AG04450 (cell line): ENCODE measurements at regions not wholly inside any gene's neighbourhood (a gene's known extent, or its start where the extent isn't known, plus 50 kb on each side); places are given as distances from the start of the nearest gene placed in this dataset.

Experiments used
- CTCF ChIA-PET: fragments of 300-600, 350-600 bp; formaldehyde crosslinking; extraction: SDS; loops from one replicate; lab custom pipeline; 2022; ENCODE audit warnings: antibody characterized with exemption, inconsistent platforms; lab: Charles Lee
- POLR2A ChIA-PET: fragments of 350-600 bp; formaldehyde crosslinking; extraction: SDS; loops from one replicate; lab custom pipeline; 2021; ENCODE audit warnings: antibody characterized with exemption, inconsistent platforms; lab: Yijun Ruan, JAX
- DNase-seq: peaks from one replicate; pipeline ENCODE4 v3.0.0-alpha.2; 2011; ENCODE audit warnings: low read depth, low spot score
- H3K27ac ChIP-seq: one replicate; pipeline ENCODE4 v1.5.1; 2012; ENCODE audit warnings: low read depth, low read length, control low read depth
- H3K27me3 ChIP-seq: one replicate; pipeline ENCODE4 v1.6.0; 2012; ENCODE audit warnings: low read length; ENCODE audit not compliant: control insufficient read depth, insufficient read depth
- H3K4me3 ChIP-seq: 2 replicates; pipeline ENCODE4 v1.5.1; 2011; ENCODE audit warnings: mild to moderate bottlenecking, low read depth, low read length, control low read depth
- H3K9me3 ChIP-seq: 2 replicates; pipeline ENCODE4 v1.5.1; 2012; ENCODE audit warnings: low read length; ENCODE audit not compliant: control insufficient read depth, insufficient read depth
- TF ChIP-seq, protein P1 (sequence below): IDR thresholded peaks from 2 replicates; pipeline ENCODE4 v1.5.1; 2011; ENCODE audit warnings: low read depth, low read length, control low read depth, inconsistent platforms

DNA sequence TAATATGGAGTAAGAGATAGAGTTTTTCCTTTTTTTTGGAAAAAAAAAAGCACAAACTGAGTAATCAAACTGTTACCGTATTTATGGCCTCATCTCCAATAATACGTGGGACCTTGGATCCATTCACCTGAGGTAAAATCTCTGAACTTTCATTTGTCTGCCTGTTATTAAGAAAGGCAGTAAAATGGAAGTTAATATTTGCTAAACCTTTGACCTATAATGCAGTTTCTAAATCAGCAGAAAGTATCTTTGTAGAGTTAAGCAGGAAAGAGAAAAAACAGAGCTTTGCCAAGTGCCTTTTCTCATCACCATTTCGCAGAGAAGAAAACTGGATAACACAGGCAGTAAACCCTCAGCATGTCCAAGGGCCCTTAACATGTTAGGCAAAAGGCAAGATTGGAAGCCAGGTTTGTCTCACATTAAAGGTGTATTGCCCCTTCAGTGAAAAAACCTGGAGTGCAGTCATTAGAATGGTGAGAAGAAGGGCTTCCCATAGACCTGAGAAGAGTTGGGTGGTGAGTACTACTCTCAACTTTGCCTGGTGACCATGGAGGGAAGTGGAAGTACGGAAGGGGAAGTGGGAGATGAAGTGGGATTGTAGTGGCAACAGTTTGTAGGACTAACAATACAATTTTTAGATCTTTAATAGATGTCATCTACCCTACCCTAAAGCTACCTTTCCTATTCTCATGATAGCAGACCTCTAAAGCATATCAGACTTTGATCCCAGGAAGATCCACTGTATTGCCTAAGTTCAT, 65.4 kb upstream of the GRAMD2B start:
- Histone ChIP-seq H3K9me3 (no peaks in the 10 kb centered on the region), H3K27ac (no peak overlapping the region), H3K27me3 (no peaks in the 10 kb centered on the region), H3K4me3 (no peak overlapping the region)
- ChIA-PET POLR2A (no interaction called here), CTCF (interaction anchor here (1.1 to 14.2 kb wide), 3 partner anchors 19 to 179 kb away, joined by 3 to 270 read pairs (median 12); no protein-coding TSS in a partner anchor)
- no peak for DNase-seq
- TF ChIP-seq, protein P1, sequence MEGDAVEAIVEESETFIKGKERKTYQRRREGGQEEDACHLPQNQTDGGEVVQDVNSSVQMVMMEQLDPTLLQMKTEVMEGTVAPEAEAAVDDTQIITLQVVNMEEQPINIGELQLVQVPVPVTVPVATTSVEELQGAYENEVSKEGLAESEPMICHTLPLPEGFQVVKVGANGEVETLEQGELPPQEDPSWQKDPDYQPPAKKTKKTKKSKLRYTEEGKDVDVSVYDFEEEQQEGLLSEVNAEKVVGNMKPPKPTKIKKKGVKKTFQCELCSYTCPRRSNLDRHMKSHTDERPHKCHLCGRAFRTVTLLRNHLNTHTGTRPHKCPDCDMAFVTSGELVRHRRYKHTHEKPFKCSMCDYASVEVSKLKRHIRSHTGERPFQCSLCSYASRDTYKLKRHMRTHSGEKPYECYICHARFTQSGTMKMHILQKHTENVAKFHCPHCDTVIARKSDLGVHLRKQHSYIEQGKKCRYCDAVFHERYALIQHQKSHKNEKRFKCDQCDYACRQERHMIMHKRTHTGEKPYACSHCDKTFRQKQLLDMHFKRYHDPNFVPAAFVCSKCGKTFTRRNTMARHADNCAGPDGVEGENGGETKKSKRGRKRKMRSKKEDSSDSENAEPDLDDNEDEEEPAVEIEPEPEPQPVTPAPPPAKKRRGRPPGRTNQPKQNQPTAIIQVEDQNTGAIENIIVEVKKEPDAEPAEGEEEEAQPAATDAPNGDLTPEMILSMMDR = no peak

DNA sequence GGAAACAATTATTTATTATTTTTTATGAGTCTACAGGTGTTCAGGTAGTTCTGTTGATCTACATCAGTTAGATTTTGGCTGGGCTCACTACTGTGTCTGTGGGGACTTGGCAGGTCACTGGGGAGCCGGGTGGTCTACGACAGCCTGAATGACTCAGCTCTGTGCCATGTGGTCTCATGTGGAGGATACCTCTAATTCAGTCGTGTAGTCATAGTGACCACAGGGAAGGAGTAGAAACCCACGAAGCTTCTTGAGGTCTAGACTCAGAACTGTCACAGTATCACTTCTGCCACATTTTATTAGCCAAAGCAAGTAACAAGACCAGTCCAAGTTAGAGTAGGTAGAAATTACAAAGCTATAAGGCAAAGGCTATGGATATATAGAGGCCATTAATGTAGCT, 64.7 kb upstream of the GRAMD2B start:
- ChIA-PET POLR2A (no interaction called here), CTCF (interaction anchor here (1.1 to 14.2 kb wide), 3 partner anchors 20 to 178 kb away, joined by 3 to 270 read pairs (median 12); no protein-coding TSS in a partner anchor)
- DNase-seq = no peak
- no peaks in the 10 kb centered on the region for H3K27me3 ChIP-seq
- H3K27ac ChIP-seq = no peak overlapping the region
- TF ChIP-seq, protein P1 = no peak
- H3K4me3 ChIP-seq = no peak overlapping the region
- no peaks in the 10 kb centered on the region for H3K9me3 ChIP-seq

DNA sequence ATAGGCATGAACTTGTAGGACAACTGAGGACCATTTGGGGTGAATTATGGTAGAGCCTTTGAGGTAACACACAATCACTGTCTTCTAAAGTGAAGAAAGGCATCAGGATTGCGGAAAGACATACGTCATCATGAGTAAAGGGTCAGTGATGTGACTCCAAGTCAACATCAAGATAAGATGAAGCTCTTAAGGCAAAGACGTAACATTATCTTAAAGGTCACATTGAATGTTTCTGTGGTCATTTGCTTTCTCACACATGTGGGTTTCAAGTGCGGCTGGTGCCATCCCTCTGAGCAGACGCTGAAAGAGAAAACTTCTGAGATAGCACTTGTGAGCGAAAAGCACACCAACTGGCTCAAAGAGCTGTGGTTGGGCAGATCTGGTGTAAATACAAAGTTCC, 63.3 kb upstream of the GRAMD2B start:
- TF ChIP-seq, protein P1 = no peak
- H3K27ac ChIP-seq = no peak overlapping the region
- POLR2A ChIA-PET = no interaction called here
- no peaks in the 10 kb centered on the region for H3K9me3 ChIP-seq
- CTCF ChIA-PET = interaction anchor here (14.2 kb wide), 1 partner anchor 177 kb away, joined by 270 read pairs; no protein-coding TSS in a partner anchor
- H3K27me3 ChIP-seq = no peaks in the 10 kb centered on the region
- H3K4me3 ChIP-seq = no peak overlapping the region
- no peak for DNase-seq

DNA sequence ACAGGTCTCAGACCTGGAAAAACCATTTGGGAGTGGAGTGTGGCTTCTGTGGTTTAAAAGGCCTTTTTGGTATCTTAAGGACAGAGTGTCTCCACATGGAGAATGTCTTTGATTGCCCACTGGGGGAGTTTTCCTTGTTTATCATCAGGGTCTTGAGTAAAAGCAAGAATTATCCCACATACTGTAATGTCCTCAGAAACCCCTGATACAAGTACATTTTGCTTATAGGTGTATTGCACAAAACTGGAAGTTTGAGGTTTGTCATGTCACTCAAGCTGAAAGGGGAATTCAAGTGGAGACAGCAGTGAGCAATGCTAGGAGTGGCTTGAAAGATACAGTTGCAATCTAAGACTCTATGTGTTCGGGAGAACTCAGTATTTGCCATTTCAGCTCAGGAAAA, 62.7 kb upstream of the GRAMD2B start:
- TF ChIP-seq, protein P1 = no peak
- Histone ChIP-seq H3K9me3 (no peaks in the 10 kb centered on the region), H3K27me3 (no peaks in the 10 kb centered on the region), H3K4me3 (no peak overlapping the region), H3K27ac (no peak overlapping the region)
- ChIA-PET POLR2A (no interaction called here), CTCF (interaction anchor here (14.2 kb wide), 1 partner anchor 176 kb away, joined by 270 read pairs; no protein-coding TSS in a partner anchor)
- DNase-seq = no peak

DNA sequence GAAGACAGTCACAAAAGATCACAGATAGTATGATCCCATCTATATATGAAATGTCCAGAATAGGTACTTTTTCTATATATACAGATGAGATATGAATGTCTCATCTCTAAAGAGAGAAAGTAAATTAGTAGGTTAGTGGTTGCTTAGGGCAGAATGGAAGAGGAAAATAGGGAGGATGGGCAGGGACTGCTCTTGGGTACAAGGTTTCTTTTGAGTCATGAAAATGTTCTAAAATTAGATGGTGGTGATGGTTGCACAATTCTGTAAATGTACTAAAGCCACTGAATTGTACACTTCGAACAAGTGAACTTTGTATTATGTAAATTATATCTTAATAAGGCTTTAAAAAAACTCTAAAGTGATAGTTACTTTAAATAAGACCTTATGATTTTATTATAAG, 59.6 kb upstream of the GRAMD2B start:
- CTCF ChIA-PET = interaction anchor here (1.0 kb wide), 1 partner anchor 175 kb away, joined by 4 read pairs; no protein-coding TSS in a partner anchor
- no peak overlapping the region for H3K27ac ChIP-seq
- H3K9me3 ChIP-seq = no peaks in the 10 kb centered on the region; the same call in 1 of the 2 replicates
- no peak for DNase-seq
- no peaks in the 10 kb centered on the region for H3K27me3 ChIP-seq
- no peak overlapping the region for H3K4me3 ChIP-seq
- POLR2A ChIA-PET = no interaction called here
- TF ChIP-seq, protein P1 = no peak
